GM12873 (cell line): ENCODE measurements at regions not wholly inside any gene's neighbourhood (a gene's known extent, or its start where the extent isn't known, plus 50 kb on each side); places are given as distances from the start of the nearest gene placed in this dataset.

ENCODE experiments used
- TF ChIP-seq, protein P1 (sequence below): IDR thresholded peaks from 2 replicates; pipeline ENCODE4 v1.5.1; 2012; ENCODE audit warnings: low read depth, mild to moderate bottlenecking, moderate library complexity, low read length, control low read depth; ENCODE audit not compliant: insufficient read depth; ENCODE audit errors: missing control alignments

GRCh38 chr4:108223313-108223712 lies 54.6 kb upstream of the LEF1 start:
- TF ChIP-seq, protein P1, sequence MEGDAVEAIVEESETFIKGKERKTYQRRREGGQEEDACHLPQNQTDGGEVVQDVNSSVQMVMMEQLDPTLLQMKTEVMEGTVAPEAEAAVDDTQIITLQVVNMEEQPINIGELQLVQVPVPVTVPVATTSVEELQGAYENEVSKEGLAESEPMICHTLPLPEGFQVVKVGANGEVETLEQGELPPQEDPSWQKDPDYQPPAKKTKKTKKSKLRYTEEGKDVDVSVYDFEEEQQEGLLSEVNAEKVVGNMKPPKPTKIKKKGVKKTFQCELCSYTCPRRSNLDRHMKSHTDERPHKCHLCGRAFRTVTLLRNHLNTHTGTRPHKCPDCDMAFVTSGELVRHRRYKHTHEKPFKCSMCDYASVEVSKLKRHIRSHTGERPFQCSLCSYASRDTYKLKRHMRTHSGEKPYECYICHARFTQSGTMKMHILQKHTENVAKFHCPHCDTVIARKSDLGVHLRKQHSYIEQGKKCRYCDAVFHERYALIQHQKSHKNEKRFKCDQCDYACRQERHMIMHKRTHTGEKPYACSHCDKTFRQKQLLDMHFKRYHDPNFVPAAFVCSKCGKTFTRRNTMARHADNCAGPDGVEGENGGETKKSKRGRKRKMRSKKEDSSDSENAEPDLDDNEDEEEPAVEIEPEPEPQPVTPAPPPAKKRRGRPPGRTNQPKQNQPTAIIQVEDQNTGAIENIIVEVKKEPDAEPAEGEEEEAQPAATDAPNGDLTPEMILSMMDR = no peak

GRCh38 chr4:108219998-108220397 lies 51.3 kb upstream of the LEF1 start:
- TF ChIP-seq, protein P1 = no peak
